ENCODE measurements at regions not wholly inside any gene's neighbourhood (a gene's known extent, or its start where the extent isn't known, plus 50 kb on each side); places are given as distances from the start of the nearest gene placed in this dataset.
"Not testable (repeated sequence)": the region's sequence is repeated elsewhere in the genome, so short reads cannot be mapped to it uniquely, and the experiment has no call there.

DNA sequence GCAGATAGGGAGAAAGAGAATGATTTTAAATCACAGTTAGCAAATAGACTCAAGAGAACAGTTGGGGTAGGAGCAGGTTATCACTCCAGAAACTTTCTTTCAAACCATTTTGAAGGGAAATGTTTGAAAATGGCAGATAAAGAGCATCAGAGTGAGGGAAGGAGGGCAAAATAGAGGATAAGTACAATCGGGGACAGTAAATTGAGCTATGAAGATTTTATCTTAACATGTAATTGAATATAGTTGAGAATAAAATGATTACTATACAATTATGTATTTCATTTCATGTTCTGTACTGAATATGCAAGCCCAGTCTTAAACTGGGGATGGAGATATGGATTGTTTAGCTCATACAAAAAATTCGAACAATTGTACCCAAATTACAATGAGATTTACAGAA lies 54.0 kb downstream of the MAP10 start:
- H3K4me3 Mint-ChIP-seq, result no peak overlapping the region

DNA sequence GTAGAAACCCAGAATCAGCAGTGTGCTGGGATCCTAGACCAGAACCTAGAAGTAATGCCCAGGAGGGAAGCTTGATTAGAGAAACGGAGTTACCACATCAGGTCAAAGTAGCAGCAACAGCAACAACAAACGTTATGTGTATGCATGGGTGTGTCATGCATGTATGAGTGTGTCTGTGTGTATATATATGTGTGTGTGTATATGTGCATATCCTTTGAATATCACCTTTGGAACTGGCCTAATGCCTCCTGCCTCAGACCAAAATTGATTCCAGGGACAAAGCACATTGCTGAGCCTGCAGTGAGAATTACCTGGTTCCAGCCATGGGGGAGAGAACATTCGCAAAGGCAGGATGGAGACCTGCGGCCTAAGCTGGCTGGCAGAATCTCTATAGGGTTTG lies 55.9 kb downstream of the MAP10 start:
- peaks cover 8% of the 10 kb centered on the region for H3K27me3 Mint-ChIP-seq
- no peaks in the 10 kb centered on the region for H3K9me3 Mint-ChIP-seq
- H3K4me1 Mint-ChIP-seq (ENCODE audit: unreplicated experiment), result no peaks in the 10 kb centered on the region
- DNase-seq (ENCODE audit: extremely low spot score, unreplicated experiment), result no peak
- TF ChIP-seq, protein P1, sequence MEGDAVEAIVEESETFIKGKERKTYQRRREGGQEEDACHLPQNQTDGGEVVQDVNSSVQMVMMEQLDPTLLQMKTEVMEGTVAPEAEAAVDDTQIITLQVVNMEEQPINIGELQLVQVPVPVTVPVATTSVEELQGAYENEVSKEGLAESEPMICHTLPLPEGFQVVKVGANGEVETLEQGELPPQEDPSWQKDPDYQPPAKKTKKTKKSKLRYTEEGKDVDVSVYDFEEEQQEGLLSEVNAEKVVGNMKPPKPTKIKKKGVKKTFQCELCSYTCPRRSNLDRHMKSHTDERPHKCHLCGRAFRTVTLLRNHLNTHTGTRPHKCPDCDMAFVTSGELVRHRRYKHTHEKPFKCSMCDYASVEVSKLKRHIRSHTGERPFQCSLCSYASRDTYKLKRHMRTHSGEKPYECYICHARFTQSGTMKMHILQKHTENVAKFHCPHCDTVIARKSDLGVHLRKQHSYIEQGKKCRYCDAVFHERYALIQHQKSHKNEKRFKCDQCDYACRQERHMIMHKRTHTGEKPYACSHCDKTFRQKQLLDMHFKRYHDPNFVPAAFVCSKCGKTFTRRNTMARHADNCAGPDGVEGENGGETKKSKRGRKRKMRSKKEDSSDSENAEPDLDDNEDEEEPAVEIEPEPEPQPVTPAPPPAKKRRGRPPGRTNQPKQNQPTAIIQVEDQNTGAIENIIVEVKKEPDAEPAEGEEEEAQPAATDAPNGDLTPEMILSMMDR (conservative IDR thresholded peaks at IDR 0.05), result no peak
- no peak overlapping the region for H3K27ac Mint-ChIP-seq
- H3K4me3 Mint-ChIP-seq, result no peak overlapping the region
- no peaks in the 10 kb centered on the region for H3K36me3 Mint-ChIP-seq

More for the DNA sequence above, 54.0 kb downstream of the MAP10 start:
- Mint-ChIP-seq H3K4me1 (ENCODE audit: unreplicated experiment) (peaks cover 3% of the 10 kb centered on the region), H3K27ac (no peak overlapping the region), H3K36me3 (no peaks in the 10 kb centered on the region), H3K9me3 (no peaks in the 10 kb centered on the region), H3K27me3 (peaks cover 8% of the 10 kb centered on the region)
- TF ChIP-seq, protein P1 (conservative IDR thresholded peaks at IDR 0.05), result no peak
- no peak for DNase-seq (ENCODE audit: extremely low spot score, unreplicated experiment)

DNA sequence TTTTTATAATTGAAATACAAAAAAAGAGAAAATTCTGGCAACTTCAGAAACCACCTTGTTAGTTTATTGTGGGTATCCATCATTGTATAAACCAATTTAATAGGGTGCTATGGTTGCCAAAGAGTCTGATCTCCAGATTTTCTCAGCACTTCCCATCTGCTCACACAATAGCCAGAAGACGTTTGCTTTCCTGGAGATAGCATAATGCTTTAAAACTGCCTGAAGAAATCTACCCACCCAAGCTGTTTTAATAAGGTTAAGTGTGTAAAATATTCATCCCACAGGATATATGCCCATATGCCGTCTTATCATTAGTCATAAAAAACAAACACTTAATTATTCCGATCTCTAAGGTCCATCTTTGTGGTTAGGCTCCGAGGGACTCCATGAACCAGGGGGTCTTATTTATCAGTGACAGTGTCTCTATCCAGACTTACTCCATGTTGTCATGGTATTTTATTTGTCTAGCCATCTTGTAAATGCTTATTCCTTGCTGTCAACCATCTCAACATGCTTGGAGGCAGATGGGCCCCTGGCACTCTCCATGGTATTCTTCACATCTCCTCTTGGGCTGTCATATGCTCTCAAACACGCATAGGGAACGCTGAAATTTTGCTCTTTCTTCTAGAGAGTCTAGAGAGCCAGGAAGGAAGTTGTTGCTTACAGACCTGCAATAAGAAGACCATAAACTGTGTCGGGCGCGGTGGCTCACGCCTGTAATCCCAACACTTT lies 58.5 kb downstream of the MAP10 start:
- DNase-seq (ENCODE audit: extremely low spot score, unreplicated experiment), result no peak
- Mint-ChIP-seq H3K27ac (no peak overlapping the region), H3K4me3 (no peak overlapping the region)

DNA sequence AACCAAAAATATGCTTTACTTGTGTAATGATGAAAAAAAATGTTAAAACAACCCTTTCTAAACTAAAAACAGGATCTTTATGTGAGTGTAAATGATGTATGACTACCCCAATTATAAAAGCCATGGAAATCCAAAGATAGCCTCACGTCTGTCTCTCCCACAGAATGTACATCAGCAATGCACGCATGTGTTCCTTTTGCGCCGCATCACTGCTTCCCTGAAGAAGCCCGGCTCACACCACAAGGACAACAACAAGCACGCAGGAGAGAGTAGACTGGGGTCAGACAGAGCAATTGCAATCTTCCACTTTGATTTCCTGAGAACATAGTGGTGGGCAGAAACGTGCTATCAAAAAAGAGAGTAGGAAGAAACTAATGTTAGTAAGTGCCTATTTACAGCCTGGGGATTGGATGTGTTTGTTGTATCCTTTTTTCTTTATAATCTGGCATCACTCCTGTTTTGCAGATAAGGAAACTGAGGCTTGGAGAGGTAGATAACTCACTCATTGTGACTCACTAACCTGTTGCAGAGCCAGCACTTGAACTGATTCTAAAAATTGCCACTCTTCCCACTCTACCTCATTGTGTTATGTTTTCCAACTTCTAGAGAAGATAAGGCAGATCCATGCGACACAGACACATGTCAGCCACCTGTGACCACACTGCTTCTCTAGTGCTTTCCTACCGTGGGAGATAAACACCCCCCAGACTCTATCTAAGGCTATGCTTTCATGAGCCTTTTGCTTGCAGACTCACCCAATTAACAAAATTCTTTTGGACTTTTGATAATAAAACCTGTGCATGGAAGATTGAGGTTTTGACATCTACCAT lies 60.1 kb downstream of the MAP10 start:
- H3K36me3 Mint-ChIP-seq, result peaks cover 5% of the 10 kb centered on the region
- H3K27ac Mint-ChIP-seq, result no peak overlapping the region
- no peaks in the 10 kb centered on the region for H3K27me3 Mint-ChIP-seq
- TF ChIP-seq, protein P1 (conservative IDR thresholded peaks at IDR 0.05), result no peak
- peaks cover 9% of the 10 kb centered on the region for H3K4me1 Mint-ChIP-seq (ENCODE audit: unreplicated experiment)
- no peak overlapping the region for H3K4me3 Mint-ChIP-seq
- H3K9me3 Mint-ChIP-seq, result peaks cover 7% of the 10 kb centered on the region
- DNase-seq (ENCODE audit: extremely low spot score, unreplicated experiment), result no peak

More for the DNA sequence above, 58.5 kb downstream of the MAP10 start:
- H3K36me3 Mint-ChIP-seq, result peaks cover 5% of the 10 kb centered on the region
- peaks cover 5% of the 10 kb centered on the region for H3K27me3 Mint-ChIP-seq
- peaks cover 2% of the 10 kb centered on the region for H3K4me1 Mint-ChIP-seq (ENCODE audit: unreplicated experiment)
- TF ChIP-seq, protein P1 (conservative IDR thresholded peaks at IDR 0.05), result no peak
- peaks cover 1% of the 10 kb centered on the region for H3K9me3 Mint-ChIP-seq

DNA sequence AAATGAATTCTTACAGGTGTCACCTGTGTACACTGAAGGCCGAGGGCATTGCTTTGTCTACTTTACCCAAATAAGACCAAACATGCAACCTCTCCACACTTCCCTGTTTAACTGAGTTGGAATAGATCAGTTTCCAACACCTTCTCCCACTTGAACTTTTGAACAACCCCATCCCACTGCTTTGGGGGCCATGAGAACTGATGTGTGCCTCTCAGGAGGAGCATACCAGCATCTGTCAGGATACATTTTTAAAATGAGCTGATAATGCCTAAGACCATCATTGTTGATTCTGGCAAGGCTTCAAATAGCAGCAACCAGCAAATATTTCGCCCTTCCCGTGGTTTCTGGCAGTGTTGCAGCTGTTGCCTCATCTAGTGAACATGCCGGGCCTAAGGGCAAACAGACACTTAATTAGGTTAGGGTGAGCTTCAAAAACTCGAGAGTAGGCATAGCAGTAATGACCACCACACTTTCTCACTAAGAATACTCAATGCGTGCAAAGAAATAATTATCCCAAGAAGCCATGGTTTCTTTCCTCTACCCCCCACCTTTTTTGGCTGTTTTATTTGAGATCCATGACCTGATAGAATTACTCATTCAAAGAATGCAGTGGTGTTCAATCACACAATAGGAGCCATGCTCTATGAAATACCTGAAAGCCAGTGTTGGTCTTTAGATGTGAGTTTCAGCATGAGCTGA lies 63.7 kb downstream of the MAP10 start:
- TF ChIP-seq, protein P1 (conservative IDR thresholded peaks at IDR 0.05), result no peak
- Mint-ChIP-seq H3K36me3 (peaks cover 5% of the 10 kb centered on the region), H3K4me1 (ENCODE audit: unreplicated experiment) (peaks cover 13% of the 10 kb centered on the region), H3K9me3 (peaks cover 7% of the 10 kb centered on the region), H3K4me3 (no peak overlapping the region), H3K27me3 (no peaks in the 10 kb centered on the region), H3K27ac (peak overlapping the region; percentile 11)
- no peak for DNase-seq (ENCODE audit: extremely low spot score, unreplicated experiment)

DNA sequence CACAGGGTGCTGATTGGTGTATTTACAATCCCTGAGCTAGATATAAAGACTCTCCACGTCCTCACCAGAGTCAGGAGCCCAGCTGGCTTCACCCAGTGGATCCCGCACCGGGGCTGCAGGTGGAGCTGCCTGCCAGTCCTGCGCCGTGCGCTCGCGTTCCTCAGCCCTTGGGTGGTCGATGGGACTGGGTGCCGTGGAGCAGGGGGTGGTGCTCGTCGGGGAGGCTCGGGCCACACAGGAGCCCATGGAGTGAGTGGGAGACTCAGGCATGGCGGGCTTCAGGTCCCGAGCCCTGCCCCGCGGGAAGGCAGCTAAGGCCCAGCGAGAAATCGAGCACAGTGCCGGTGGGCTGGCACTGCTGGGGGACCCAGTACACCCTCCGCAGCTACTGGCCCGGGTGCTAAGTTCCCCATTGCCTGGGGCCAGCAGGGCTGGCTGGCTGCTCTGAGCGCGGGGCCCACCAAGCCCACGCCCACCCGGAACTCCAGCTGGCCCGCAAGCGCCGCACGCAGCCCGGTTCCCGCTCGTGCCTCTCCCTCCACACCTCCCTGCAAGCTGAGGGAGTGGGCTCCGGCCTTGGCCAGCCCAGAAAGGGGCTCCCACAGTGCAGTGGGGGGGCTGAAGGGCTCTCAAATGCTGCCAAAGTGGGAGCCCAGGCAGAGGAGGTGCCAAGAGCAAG lies 66.2 kb downstream of the MAP10 start:
- H3K36me3 Mint-ChIP-seq; H3K4me3 Mint-ChIP-seq; H3K27me3 Mint-ChIP-seq; H3K27ac Mint-ChIP-seq; DNase-seq (ENCODE audit: extremely low spot score, unreplicated experiment): not testable (repeated sequence)
- Mint-ChIP-seq H3K9me3 (peaks cover 18% of the 10 kb centered on the region), H3K4me1 (ENCODE audit: unreplicated experiment) (peaks cover 13% of the 10 kb centered on the region)

All from type B pancreatic cell (in vitro differentiated cells).